ENCODE measurements at regions not wholly inside any gene's neighbourhood (a gene's known extent, or its start where the extent isn't known, plus 50 kb on each side); places are given as distances from the start of the nearest gene placed in this dataset.

GRCh38 chr15:77784361-77785292, 151.9 kb upstream of the LINGO1 start:
- no peak overlapping the region for H3K4me3 ChIP-seq (ENCODE audit: control insufficient read depth in 1 of 2, extremely low read depth in 1 of 2, low read length in 1 of 2)
- no peaks in the 10 kb centered on the region for H3K4me1 Mint-ChIP-seq
- no peak overlapping the region for H3K27ac Mint-ChIP-seq
- no peak for DNase-seq
- ChIA-PET POLR2A (no interaction called here), CTCF (no interaction called here)
- no peaks in the 10 kb centered on the region for H3K4me1 ChIP-seq (ENCODE audit: control insufficient read depth in 1 of 2, extremely low read depth in 1 of 2, insufficient read depth in 2 of 2, low read length in 2 of 2)
- WGBS (ENCODE audit: insufficient coverage) = 61% methylated on average over 5 of the region's 11 CpGs
- no peak for ATAC-seq (replicated peaks in 1 of 4)
- H3K9me3 ChIP-seq = no peaks in the 10 kb centered on the region
- no peak overlapping the region for H3K27ac ChIP-seq (ENCODE audit: low read length)
- H3K9me3 Mint-ChIP-seq = peaks cover 2 to 10% (median 6%) of the 10 kb centered on the region in 3 donors
- peaks cover 16 to 17% of the 10 kb centered on the region in 2 donors for H3K27me3 Mint-ChIP-seq
- no peak overlapping the region for H3K4me3 Mint-ChIP-seq
- peaks cover 0 to 33% of the 10 kb centered on the region in 2 experiments for H3K27me3 ChIP-seq (replicated peaks in 1 of 2; ENCODE audit: control insufficient read depth in 2 of 2, extremely low read depth in 1 of 2, insufficient read depth in 2 of 2, low read length in 1 of 2)
- no peaks in the 10 kb centered on the region for H3K36me3 Mint-ChIP-seq
- no peaks in the 10 kb centered on the region for H3K36me3 ChIP-seq (ENCODE audit: control insufficient read depth in 2 of 2, extremely low read depth in 1 of 2, insufficient read depth in 1 of 2, low read length in 1 of 2)

GRCh38 chr15:77783636-77784035, 150.9 kb upstream of the LINGO1 start:
- H3K4me3 Mint-ChIP-seq = no peak overlapping the region
- ATAC-seq (replicated peaks in 1 of 4) (no peak), DNase-seq (no peak)
- peaks cover 16 to 18% of the 10 kb centered on the region in 2 donors for H3K27me3 Mint-ChIP-seq
- H3K4me3 ChIP-seq (ENCODE audit: control insufficient read depth in 1 of 2, extremely low read depth in 1 of 2, low read length in 1 of 2) = no peak overlapping the region
- no peak overlapping the region for H3K27ac Mint-ChIP-seq
- no peaks in the 10 kb centered on the region for H3K9me3 ChIP-seq
- no peaks in the 10 kb centered on the region for H3K4me1 ChIP-seq (ENCODE audit: control insufficient read depth in 1 of 2, extremely low read depth in 1 of 2, insufficient read depth in 2 of 2, low read length in 2 of 2)
- H3K9me3 Mint-ChIP-seq = peaks cover 2 to 10% (median 6%) of the 10 kb centered on the region in 3 donors
- H3K4me1 Mint-ChIP-seq = no peaks in the 10 kb centered on the region
- ChIA-PET POLR2A (no interaction called here), CTCF (no interaction called here)
- WGBS (ENCODE audit: insufficient coverage) = 70% methylated on average over 10 of the region's 10 CpGs
- H3K36me3 Mint-ChIP-seq = no peaks in the 10 kb centered on the region
- H3K36me3 ChIP-seq (ENCODE audit: control insufficient read depth in 2 of 2, extremely low read depth in 1 of 2, insufficient read depth in 1 of 2, low read length in 1 of 2) = no peaks in the 10 kb centered on the region
- H3K27me3 ChIP-seq (replicated peaks in 1 of 2; ENCODE audit: control insufficient read depth in 2 of 2, extremely low read depth in 1 of 2, insufficient read depth in 2 of 2, low read length in 1 of 2) = peaks cover 0 to 36% of the 10 kb centered on the region in 2 experiments
- H3K27ac ChIP-seq (ENCODE audit: low read length) = no peak overlapping the region

- peaks cover 14 to 16% of the 10 kb centered on the region in 2 donors for H3K27me3 Mint-ChIP-seq
- peaks cover 2 to 10% (median 6%) of the 10 kb centered on the region in 3 donors for H3K9me3 Mint-ChIP-seq
- ChIA-PET POLR2A (no interaction called here), CTCF (no interaction called here)
- H3K36me3 Mint-ChIP-seq = no peaks in the 10 kb centered on the region
- H3K4me1 Mint-ChIP-seq = no peaks in the 10 kb centered on the region
- ATAC-seq (replicated peaks in 1 of 4) (no peak), DNase-seq (no peak)
- Histone ChIP-seq H3K27ac (ENCODE audit: low read length) (no peak overlapping the region), H3K4me1 (ENCODE audit: control insufficient read depth in 1 of 2, extremely low read depth in 1 of 2, insufficient read depth in 2 of 2, low read length in 2 of 2) (no peaks in the 10 kb centered on the region), H3K4me3 (ENCODE audit: control insufficient read depth in 1 of 2, extremely low read depth in 1 of 2, low read length in 1 of 2) (no peak overlapping the region), H3K9me3 (no peaks in the 10 kb centered on the region), H3K36me3 (ENCODE audit: control insufficient read depth in 2 of 2, extremely low read depth in 1 of 2, insufficient read depth in 1 of 2, low read length in 1 of 2) (no peaks in the 10 kb centered on the region), H3K27me3 (replicated peaks in 1 of 2; ENCODE audit: control insufficient read depth in 2 of 2, extremely low read depth in 1 of 2, insufficient read depth in 2 of 2, low read length in 1 of 2) (peaks cover 0 to 37% of the 10 kb centered on the region in 2 experiments)
- 78% methylated on average over 4 of the region's 4 CpGs for WGBS (ENCODE audit: insufficient coverage)
- H3K27ac Mint-ChIP-seq = no peak overlapping the region
- no peak overlapping the region for H3K4me3 Mint-ChIP-seq
These were observed 150.0 kb upstream of the LINGO1 start for GRCh38 chr15:77782691-77783090.

GRCh38 chr15:77781946-77782240, 149.2 kb upstream of the LINGO1 start:
- WGBS (ENCODE audit: insufficient coverage) = 81% methylated on average over 6 of the region's 8 CpGs

GRCh38 chr15:77781151-77781945, 148.6 kb upstream of the LINGO1 start:
- H3K4me1 ChIP-seq (ENCODE audit: control insufficient read depth in 1 of 2, extremely low read depth in 1 of 2, insufficient read depth in 2 of 2, low read length in 2 of 2) = no peaks in the 10 kb centered on the region
- Mint-ChIP-seq H3K4me3 (no peak overlapping the region), H3K27ac (no peak overlapping the region), H3K9me3 (peaks cover 2 to 10% (median 6%) of the 10 kb centered on the region in 3 donors), H3K27me3 (peaks cover 11 to 16% of the 10 kb centered on the region in 2 donors), H3K4me1 (no peaks in the 10 kb centered on the region), H3K36me3 (no peaks in the 10 kb centered on the region)
- no peaks in the 10 kb centered on the region for H3K9me3 ChIP-seq
- DNase-seq = no peak
- WGBS (ENCODE audit: insufficient coverage) = 88% methylated on average over 8 of the region's 16 CpGs
- POLR2A ChIA-PET = no interaction called here
- H3K27ac ChIP-seq (ENCODE audit: low read length) = no peak overlapping the region
- H3K36me3 ChIP-seq (ENCODE audit: control insufficient read depth in 2 of 2, extremely low read depth in 1 of 2, insufficient read depth in 1 of 2, low read length in 1 of 2) = no peaks in the 10 kb centered on the region
- H3K27me3 ChIP-seq (replicated peaks in 1 of 2; ENCODE audit: control insufficient read depth in 2 of 2, extremely low read depth in 1 of 2, insufficient read depth in 2 of 2, low read length in 1 of 2) = peaks cover 0 to 29% of the 10 kb centered on the region in 2 experiments
- no peak for ATAC-seq (replicated peaks in 1 of 4)
- CTCF ChIA-PET = no interaction called here
- H3K4me3 ChIP-seq (ENCODE audit: control insufficient read depth in 1 of 2, extremely low read depth in 1 of 2, low read length in 1 of 2) = no peak overlapping the region

More at GRCh38 chr15:77781946-77782240, 149.2 kb upstream of the LINGO1 start:
- Mint-ChIP-seq H3K4me3 (no peak overlapping the region), H3K36me3 (no peaks in the 10 kb centered on the region), H3K27me3 (peaks cover 11 to 16% of the 10 kb centered on the region in 2 donors), H3K27ac (no peak overlapping the region), H3K9me3 (peaks cover 2 to 10% (median 6%) of the 10 kb centered on the region in 3 donors), H3K4me1 (no peaks in the 10 kb centered on the region)
- ATAC-seq (replicated peaks in 1 of 4) = no peak
- Histone ChIP-seq H3K4me3 (ENCODE audit: control insufficient read depth in 1 of 2, extremely low read depth in 1 of 2, low read length in 1 of 2) (no peak overlapping the region), H3K27me3 (replicated peaks in 1 of 2; ENCODE audit: control insufficient read depth in 2 of 2, extremely low read depth in 1 of 2, insufficient read depth in 2 of 2, low read length in 1 of 2) (peaks cover 0 to 32% of the 10 kb centered on the region in 2 experiments), H3K9me3 (no peaks in the 10 kb centered on the region), H3K4me1 (ENCODE audit: control insufficient read depth in 1 of 2, extremely low read depth in 1 of 2, insufficient read depth in 2 of 2, low read length in 2 of 2) (no peaks in the 10 kb centered on the region), H3K27ac (ENCODE audit: low read length) (no peak overlapping the region), H3K36me3 (ENCODE audit: control insufficient read depth in 2 of 2, extremely low read depth in 1 of 2, insufficient read depth in 1 of 2, low read length in 1 of 2) (no peaks in the 10 kb centered on the region)
- DNase-seq = no peak
- POLR2A ChIA-PET = no interaction called here
- CTCF ChIA-PET = no interaction called here

GRCh38 chr15:77778802-77779201, 146.1 kb upstream of the LINGO1 start:
- no peaks in the 10 kb centered on the region for H3K36me3 Mint-ChIP-seq
- H3K27me3 ChIP-seq (replicated peaks in 1 of 2; ENCODE audit: control insufficient read depth in 2 of 2, extremely low read depth in 1 of 2, insufficient read depth in 2 of 2, low read length in 1 of 2) = peaks cover 0 to 16% of the 10 kb centered on the region in 2 experiments
- DNase-seq (no peak), ATAC-seq (replicated peaks in 1 of 4) (no peak)
- CTCF ChIA-PET = no interaction called here
- POLR2A ChIA-PET = no interaction called here
- H3K4me1 ChIP-seq (ENCODE audit: control insufficient read depth in 1 of 2, extremely low read depth in 1 of 2, insufficient read depth in 2 of 2, low read length in 2 of 2) = no peaks in the 10 kb centered on the region
- H3K4me1 Mint-ChIP-seq = no peaks in the 10 kb centered on the region
- H3K36me3 ChIP-seq (ENCODE audit: control insufficient read depth in 2 of 2, extremely low read depth in 1 of 2, insufficient read depth in 1 of 2, low read length in 1 of 2) = no peaks in the 10 kb centered on the region
- no peak overlapping the region for H3K4me3 Mint-ChIP-seq
- peaks cover 7 to 9% of the 10 kb centered on the region in 2 donors for H3K27me3 Mint-ChIP-seq
- H3K9me3 ChIP-seq = no peaks in the 10 kb centered on the region
- WGBS (ENCODE audit: insufficient coverage) = 70% methylated on average over 5 of the region's 5 CpGs
- H3K27ac ChIP-seq (ENCODE audit: low read length) = no peak overlapping the region
- H3K9me3 Mint-ChIP-seq = peaks cover 2 to 10% (median 6%) of the 10 kb centered on the region in 3 donors
- H3K4me3 ChIP-seq (ENCODE audit: control insufficient read depth in 1 of 2, extremely low read depth in 1 of 2, low read length in 1 of 2) = no peak overlapping the region
- no peak overlapping the region for H3K27ac Mint-ChIP-seq

Data from T-cell (primary cell).